ENCODE measurements at regions not wholly inside any gene's neighbourhood (a gene's known extent, or its start where the extent isn't known, plus 50 kb on each side); places are given as distances from the start of the nearest gene placed in this dataset.

DNA sequence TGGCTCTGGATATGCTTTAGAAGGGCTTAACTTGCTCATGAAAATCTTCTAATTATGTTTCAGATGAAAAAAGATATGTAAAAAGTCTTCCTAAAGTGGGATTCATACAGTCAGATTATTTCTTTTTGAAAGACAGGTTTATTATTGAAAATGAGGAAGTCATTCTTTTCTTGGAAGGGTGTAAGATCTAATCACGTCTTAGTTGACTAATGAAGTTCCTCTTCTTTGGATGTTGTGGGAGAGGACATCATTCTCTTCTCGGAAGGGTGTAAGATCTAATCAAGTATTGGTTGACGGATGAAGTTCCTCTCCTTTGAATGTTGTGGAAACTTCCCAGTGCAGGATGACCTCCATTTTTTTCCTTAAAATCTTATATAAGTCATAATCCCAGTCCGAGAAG, 74.9 kb downstream of the ALG10 start:
- TF ChIP-seq, protein P1, sequence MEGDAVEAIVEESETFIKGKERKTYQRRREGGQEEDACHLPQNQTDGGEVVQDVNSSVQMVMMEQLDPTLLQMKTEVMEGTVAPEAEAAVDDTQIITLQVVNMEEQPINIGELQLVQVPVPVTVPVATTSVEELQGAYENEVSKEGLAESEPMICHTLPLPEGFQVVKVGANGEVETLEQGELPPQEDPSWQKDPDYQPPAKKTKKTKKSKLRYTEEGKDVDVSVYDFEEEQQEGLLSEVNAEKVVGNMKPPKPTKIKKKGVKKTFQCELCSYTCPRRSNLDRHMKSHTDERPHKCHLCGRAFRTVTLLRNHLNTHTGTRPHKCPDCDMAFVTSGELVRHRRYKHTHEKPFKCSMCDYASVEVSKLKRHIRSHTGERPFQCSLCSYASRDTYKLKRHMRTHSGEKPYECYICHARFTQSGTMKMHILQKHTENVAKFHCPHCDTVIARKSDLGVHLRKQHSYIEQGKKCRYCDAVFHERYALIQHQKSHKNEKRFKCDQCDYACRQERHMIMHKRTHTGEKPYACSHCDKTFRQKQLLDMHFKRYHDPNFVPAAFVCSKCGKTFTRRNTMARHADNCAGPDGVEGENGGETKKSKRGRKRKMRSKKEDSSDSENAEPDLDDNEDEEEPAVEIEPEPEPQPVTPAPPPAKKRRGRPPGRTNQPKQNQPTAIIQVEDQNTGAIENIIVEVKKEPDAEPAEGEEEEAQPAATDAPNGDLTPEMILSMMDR (IDR thresholded peaks at IDR 0.05; ENCODE audit: insufficient read depth, missing control alignments): no peak
- FAIRE-seq: no peak

DNA sequence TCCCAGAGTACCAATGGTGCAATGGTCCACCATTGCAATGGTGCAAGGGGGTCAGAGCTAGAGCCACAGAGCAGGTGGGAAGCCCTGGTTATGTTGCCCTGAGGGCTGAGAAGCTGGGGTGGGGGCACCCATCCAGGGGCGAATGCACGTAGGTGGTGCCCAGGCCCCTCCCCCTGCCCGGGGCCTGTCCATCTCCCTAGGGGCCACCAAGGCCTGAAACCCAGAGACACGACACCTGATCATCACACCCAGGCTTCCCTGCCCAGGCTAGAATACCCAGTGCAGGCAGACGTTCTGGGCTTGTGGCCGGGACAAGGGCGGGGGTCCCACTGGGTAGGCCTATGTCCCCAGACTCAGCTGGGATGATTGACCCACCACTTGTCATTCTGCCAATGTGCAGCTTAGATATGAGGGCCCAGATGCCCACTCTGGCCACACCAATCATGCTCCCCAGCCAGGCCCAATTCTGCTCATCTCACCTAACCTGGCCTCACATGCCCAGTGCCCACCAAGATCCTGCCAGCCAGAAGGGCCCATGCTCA, 83.2 kb downstream of the ALG10 start:
- TF ChIP-seq, protein P1 (IDR thresholded peaks at IDR 0.05; ENCODE audit: insufficient read depth, missing control alignments): no peak
- FAIRE-seq (no peak), DNase-seq (ENCODE audit: insufficient read length, low spot score) (no peak)

More for the DNA sequence above, 74.9 kb downstream of the ALG10 start:
- no peak for DNase-seq (ENCODE audit: insufficient read length, low spot score)

DNA sequence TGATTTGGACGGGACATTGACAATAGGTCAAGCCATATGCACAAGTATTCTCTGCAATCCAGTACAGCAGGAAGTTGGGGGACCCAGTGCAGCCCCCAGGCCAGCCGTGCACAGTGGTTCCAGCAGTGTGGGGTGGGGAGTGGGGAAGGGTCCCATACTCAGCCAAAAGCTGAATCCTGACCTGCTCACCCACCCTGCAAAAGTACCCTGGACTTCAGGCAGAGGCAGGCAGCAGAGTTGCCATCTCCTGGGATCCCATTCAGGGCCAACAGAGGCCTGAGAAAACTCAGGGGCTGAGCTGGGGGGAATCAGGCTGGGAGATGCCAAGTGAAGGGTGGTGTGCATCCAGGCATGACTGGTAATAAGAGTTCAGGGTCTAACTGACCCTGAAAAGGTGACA, 83.9 kb downstream of the ALG10 start:
- TF ChIP-seq, protein P1 (IDR thresholded peaks at IDR 0.05; ENCODE audit: insufficient read depth, missing control alignments): no peak
- DNase-seq (ENCODE audit: insufficient read length, low spot score) (no peak), FAIRE-seq (no peak)

DNA sequence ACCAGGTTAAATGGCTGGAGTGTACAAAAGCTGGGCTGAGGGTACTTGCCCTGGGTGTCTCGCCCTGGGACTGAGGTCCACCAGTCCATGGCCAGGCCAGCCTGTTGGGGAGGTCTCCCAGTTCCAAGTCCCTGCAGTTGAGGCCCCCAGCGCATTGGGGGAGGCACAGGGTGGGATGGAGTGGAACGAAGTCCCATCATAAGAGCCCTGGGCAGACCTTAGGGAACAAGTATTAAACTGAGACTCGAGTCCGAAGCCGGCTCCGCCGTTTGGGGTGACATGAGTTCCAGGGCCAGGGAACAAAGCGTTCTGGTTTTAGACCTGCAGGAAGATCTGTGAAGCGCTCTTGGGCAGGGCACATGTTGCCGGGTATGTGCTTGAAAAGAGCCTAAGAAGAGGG, 84.7 kb downstream of the ALG10 start:
- FAIRE-seq (no peak), DNase-seq (ENCODE audit: insufficient read length, low spot score) (no peak)
- TF ChIP-seq, protein P1 (IDR thresholded peaks at IDR 0.05; ENCODE audit: insufficient read depth, missing control alignments): no peak

DNA sequence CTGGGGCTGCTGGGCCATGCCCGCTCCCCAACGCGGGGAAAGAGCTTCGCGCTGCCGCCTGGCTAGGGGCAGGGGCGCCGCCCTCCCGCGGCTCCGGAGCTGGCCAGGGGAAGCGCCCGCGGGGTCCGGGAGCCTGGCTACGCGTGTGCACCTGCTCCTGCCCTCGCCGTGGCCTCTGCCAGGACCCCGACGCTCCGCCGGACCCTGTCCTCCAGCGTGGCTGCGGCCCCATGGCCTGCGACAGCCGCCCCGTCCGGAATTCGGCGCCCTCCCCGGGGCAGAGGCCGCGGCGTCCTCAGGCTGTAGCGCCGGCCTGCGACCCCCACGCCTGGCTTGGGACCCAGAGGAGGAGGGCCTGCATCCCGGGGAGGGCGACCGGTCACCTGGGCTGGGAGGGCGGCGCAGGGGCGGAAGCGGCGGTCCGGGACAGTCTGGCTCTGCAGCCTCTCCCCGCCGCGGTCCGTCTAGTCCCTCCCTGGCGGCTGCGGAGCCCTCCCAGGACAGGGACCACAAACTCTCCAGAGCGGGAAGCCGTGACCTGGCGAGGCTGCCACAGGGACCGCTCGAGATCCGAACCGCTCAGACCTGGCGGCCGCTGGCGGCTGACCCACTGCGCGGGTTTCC, 85.6 kb downstream of the ALG10 start:
- TF ChIP-seq, protein P1 (IDR thresholded peaks at IDR 0.05; ENCODE audit: insufficient read depth, missing control alignments): no peak

DNA sequence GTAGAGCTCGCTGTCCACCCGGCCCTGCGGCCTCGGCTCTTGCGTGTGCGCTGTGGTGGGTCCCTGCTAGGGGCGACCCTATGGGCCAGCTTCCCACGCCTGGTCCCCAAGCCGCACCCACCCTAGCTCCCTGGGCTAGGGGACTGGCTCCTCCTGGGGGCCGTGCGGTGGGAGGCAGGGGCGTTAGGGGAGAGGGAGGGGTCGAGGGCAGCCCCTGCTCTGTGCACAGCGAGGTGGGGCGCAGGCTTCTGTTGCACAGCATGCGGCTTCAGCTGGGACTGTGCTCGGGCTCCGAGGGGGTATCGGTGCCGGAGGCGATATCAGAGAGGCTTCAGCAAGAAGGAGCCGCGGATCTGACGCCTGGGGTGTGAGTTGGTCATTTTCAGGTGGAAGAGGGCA, 86.1 kb downstream of the ALG10 start:
- TF ChIP-seq, protein P1 (IDR thresholded peaks at IDR 0.05; ENCODE audit: insufficient read depth, missing control alignments): no peak
- DNase-seq (ENCODE audit: insufficient read length, low spot score): no peak
- no peak for FAIRE-seq

More for the DNA sequence above, 85.6 kb downstream of the ALG10 start:
- no peak for DNase-seq (ENCODE audit: insufficient read length, low spot score)
- no peak for FAIRE-seq

DNA sequence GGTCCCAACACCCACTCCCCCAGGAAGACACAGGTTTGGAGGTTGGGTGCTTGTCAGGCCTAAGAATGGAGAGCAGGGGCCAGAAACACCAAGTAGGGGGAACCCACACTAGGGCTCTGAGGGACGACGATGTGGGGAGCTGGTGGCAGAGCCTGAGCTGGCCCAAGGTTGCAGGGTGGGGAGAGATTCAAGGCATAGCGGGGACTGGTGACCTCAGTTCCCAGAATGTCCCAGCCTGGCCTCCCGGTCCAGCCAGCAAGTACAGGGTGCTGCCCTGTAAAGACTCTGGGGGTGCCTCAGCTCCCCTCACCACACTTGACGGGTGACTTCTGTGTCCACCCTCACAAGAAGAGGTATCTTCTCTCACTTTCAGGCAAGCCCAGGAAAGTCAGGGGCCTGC, 86.7 kb downstream of the ALG10 start:
- TF ChIP-seq, protein P1 (IDR thresholded peaks at IDR 0.05; ENCODE audit: insufficient read depth, missing control alignments): no peak
- FAIRE-seq: no peak
- DNase-seq (ENCODE audit: insufficient read length, low spot score): no peak
